ENCODE measurements at regions not wholly inside any gene's neighbourhood (a gene's known extent, or its start where the extent isn't known, plus 50 kb on each side); places are given as distances from the start of the nearest gene placed in this dataset.

DNA sequence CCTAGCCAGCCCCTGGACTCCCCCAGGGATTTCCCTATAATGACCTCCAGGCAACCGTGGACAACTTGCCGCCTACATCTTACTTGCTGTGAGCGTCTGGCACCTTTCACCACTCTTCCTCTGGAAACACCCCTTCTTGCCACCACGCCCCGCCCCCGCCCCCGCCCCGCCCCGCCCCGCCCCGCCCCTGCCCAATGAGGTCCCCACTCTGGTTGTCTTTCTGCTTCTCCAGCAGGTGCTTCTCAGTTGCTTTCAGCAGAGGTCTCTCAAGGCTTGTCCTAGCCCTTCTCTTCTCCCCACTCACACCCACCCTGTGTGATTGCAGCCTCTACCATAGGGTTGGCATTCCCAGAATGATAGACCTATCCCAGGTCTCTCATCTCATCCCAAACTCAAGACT is 214.5 kb downstream of the EN1 start:
- TF ChIP-seq, protein P1, sequence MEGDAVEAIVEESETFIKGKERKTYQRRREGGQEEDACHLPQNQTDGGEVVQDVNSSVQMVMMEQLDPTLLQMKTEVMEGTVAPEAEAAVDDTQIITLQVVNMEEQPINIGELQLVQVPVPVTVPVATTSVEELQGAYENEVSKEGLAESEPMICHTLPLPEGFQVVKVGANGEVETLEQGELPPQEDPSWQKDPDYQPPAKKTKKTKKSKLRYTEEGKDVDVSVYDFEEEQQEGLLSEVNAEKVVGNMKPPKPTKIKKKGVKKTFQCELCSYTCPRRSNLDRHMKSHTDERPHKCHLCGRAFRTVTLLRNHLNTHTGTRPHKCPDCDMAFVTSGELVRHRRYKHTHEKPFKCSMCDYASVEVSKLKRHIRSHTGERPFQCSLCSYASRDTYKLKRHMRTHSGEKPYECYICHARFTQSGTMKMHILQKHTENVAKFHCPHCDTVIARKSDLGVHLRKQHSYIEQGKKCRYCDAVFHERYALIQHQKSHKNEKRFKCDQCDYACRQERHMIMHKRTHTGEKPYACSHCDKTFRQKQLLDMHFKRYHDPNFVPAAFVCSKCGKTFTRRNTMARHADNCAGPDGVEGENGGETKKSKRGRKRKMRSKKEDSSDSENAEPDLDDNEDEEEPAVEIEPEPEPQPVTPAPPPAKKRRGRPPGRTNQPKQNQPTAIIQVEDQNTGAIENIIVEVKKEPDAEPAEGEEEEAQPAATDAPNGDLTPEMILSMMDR (IDR thresholded peaks at IDR 0.05) = no peak
- TF ChIP-seq POLR2AphosphoS5 (IDR thresholded peaks at IDR 0.05) (no peak), POLR2A (IDR thresholded peaks at IDR 0.05; ENCODE audit: low read depth) (no peak), EP300 (IDR thresholded peaks at IDR 0.05) (no peak)

Measured in esophagus muscularis mucosa (tissue), 4 donors.